Keratinocyte (primary cell): ENCODE measurements at regions not wholly inside any gene's neighbourhood (a gene's known extent, or its start where the extent isn't known, plus 50 kb on each side); places are given as distances from the start of the nearest gene placed in this dataset.

Source experiments
- DNase-seq: peaks from one replicate; pipeline ENCODE4 v3.0.0-alpha.2; 2011; ENCODE audit warnings: low read depth, missing footprints, low spot score
- FAIRE-seq: peaks from 2 replicates; lab custom pipeline; 2011; peaks lifted over from hg19 to GRCh38; lab: Jason Lieb, UNC
- H2AFZ ChIP-seq: 2 replicates; pipeline ENCODE4 v1.6.0; 2012; ENCODE audit warnings: low read length, control low read depth, inconsistent platforms; ENCODE audit not compliant: control insufficient read depth
- H3K27ac ChIP-seq: 2 replicates; pipeline ENCODE4 v1.5.1; 2011; ENCODE audit warnings: low read length; ENCODE audit not compliant: control insufficient read depth, insufficient read depth
- H3K27me3 ChIP-seq: 3 replicates; pipeline ENCODE4 v1.6.0; 2011; ENCODE audit warnings: low read length; ENCODE audit not compliant: control insufficient read depth, insufficient read depth; ENCODE audit errors: extremely low read depth
- H3K36me3 ChIP-seq, 2 experiments: 2 replicates in 1 of 2; 3 replicates in 1 of 2; pipeline ENCODE4 v1.5.1; 2011; ENCODE audit warnings: low read length in 2 of 2, mild to moderate bottlenecking in 1 of 2; ENCODE audit not compliant: control insufficient read depth in 2 of 2, insufficient read depth in 2 of 2; ENCODE audit errors: extremely low read depth in 1 of 2
- H3K4me1 ChIP-seq: 3 replicates; pipeline ENCODE4 v1.5.1; 2011; ENCODE audit warnings: low read length; ENCODE audit not compliant: control insufficient read depth, insufficient read depth; ENCODE audit errors: extremely low read depth
- H3K4me2 ChIP-seq: 3 replicates; pipeline ENCODE4 v1.6.0; 2011; ENCODE audit warnings: low read depth, low read length; ENCODE audit not compliant: control insufficient read depth, insufficient read depth; ENCODE audit errors: extremely low read depth
- H3K4me3 ChIP-seq, 3 experiments: fragments of 200-600 bp in 1 of 3; sonication (generic) in 1 of 3; 2 replicates in 2 of 3; 3 replicates in 1 of 3; pipeline ENCODE4 v1.5.1; 2011 to 2016; ENCODE audit warnings: low read length in 3 of 3, mild to moderate bottlenecking in 3 of 3, control low read depth in 2 of 3, inconsistent platforms in 1 of 3, low read depth in 1 of 3, mixed read lengths in 1 of 3, mixed run types in 1 of 3, moderate library complexity in 1 of 3; ENCODE audit not compliant: control insufficient read depth in 2 of 3, insufficient read depth in 2 of 3; ENCODE audit errors: extremely low read depth in 1 of 3
- H3K79me2 ChIP-seq: 2 replicates; pipeline ENCODE4 v1.6.0; 2012; ENCODE audit warnings: low read length; ENCODE audit not compliant: control insufficient read depth, insufficient read depth
- H3K9ac ChIP-seq: 3 replicates; pipeline ENCODE4 v1.6.0; 2011; ENCODE audit warnings: low read length; ENCODE audit not compliant: control insufficient read depth, insufficient read depth; ENCODE audit errors: extremely low read depth
- H3K9me1 ChIP-seq: 3 replicates; pipeline ENCODE4 v1.6.0; 2011; ENCODE audit warnings: low read length; ENCODE audit not compliant: control insufficient read depth, insufficient read depth; ENCODE audit errors: extremely low read depth
- H3K9me3 ChIP-seq: 2 replicates; pipeline ENCODE4 v1.5.1; 2012; ENCODE audit warnings: low read depth, low read length; ENCODE audit not compliant: control insufficient read depth
- H4K20me1 ChIP-seq: 3 replicates; pipeline ENCODE4 v1.6.0; 2011; ENCODE audit warnings: low read length; ENCODE audit not compliant: control insufficient read depth, insufficient read depth; ENCODE audit errors: extremely low read depth
- CTCF ChIP-seq, 3 experiments: IDR thresholded peaks in 1 of 3; conservative IDR thresholded peaks in 1 of 3; optimal IDR thresholded peaks in 1 of 3; 2 replicates in 2 of 3; 3 replicates in 1 of 3; pipeline versions ENCODE3 to v1.5.1; 2011; ENCODE audit warnings: low read length in 3 of 3, mild to moderate bottlenecking in 3 of 3, moderate library complexity in 2 of 3, control low read depth in 1 of 3, inconsistent platforms in 1 of 3; ENCODE audit not compliant: insufficient read depth in 2 of 3; ENCODE audit errors: extremely low read depth in 1 of 3
- EZH2 ChIP-seq: IDR thresholded peaks from one replicate; pipeline ENCODE4 v1.6.1; 2012; ENCODE audit warnings: inconsistent platforms, mild to moderate bottlenecking, low read length, moderate library complexity
- dilution Hi-C: fragments of 300-500 bp; cut with MboI; formaldehyde crosslinking; loops from one replicate; pipeline ENCODE4 v1.7.0; 2020; ENCODE audit warnings: low sequenced_read_pairs; ENCODE audit not compliant: extremely low pct_ligation_motif_present

GRCh38 chr15:88365124-88365523, 102.1 kb downstream of the MRPL46 start:
- Histone ChIP-seq H3K27me3 (no peaks in the 10 kb centered on the region), H3K4me2 (no peak overlapping the region), H2AFZ (no peak overlapping the region), H3K9me3 (no peaks in the 10 kb centered on the region), H3K4me3 (no peak overlapping the region), H3K9ac (no peak overlapping the region), H3K9me1 (no peaks in the 10 kb centered on the region), H3K4me1 (no peaks in the 10 kb centered on the region), H3K79me2 (no peaks in the 10 kb centered on the region), H4K20me1 (no peaks in the 10 kb centered on the region), H3K36me3 (no peaks in the 10 kb centered on the region), H3K27ac (no peak overlapping the region)
- FAIRE-seq: no peak
- no peak for TF ChIP-seq EZH2
- DNase-seq: no peak
- dilution Hi-C loops: no loop called here

- H3K36me3 ChIP-seq: no peaks in the 10 kb centered on the region
- no peaks in the 10 kb centered on the region for H3K4me1 ChIP-seq
- H3K9me3 ChIP-seq: no peaks in the 10 kb centered on the region
- dilution Hi-C loops: no loop called here
- H2AFZ ChIP-seq: no peak overlapping the region
- no peaks in the 10 kb centered on the region for H3K9me1 ChIP-seq
- no peak overlapping the region for H3K27ac ChIP-seq
- H4K20me1 ChIP-seq: no peaks in the 10 kb centered on the region
- FAIRE-seq: no peak
- no peak overlapping the region for H3K4me2 ChIP-seq
- H3K27me3 ChIP-seq: no peaks in the 10 kb centered on the region
- H3K9ac ChIP-seq: no peak overlapping the region
- H3K79me2 ChIP-seq: no peaks in the 10 kb centered on the region
- DNase-seq: no peak
- no peak overlapping the region for H3K4me3 ChIP-seq
- TF ChIP-seq CTCF (optimal IDR thresholded peaks at IDR 0.05 in 1 of 3, IDR thresholded peaks at IDR 0.05 in 1 of 3, conservative IDR thresholded peaks at IDR 0.05 in 1 of 3; ENCODE audit: extremely low read depth in 1 of 3, insufficient read depth in 2 of 3, low read length in 3 of 3) (no peak), EZH2 (no peak)
Observed at GRCh38 chr15:88348579-88349230, 92.2 kb upstream of the NTRK3 start.

- Histone ChIP-seq H3K79me2 (no peaks in the 10 kb centered on the region), H3K9me1 (no peaks in the 10 kb centered on the region), H4K20me1 (no peaks in the 10 kb centered on the region), H3K27me3 (no peaks in the 10 kb centered on the region), H3K9me3 (no peaks in the 10 kb centered on the region), H3K4me2 (no peak overlapping the region), H3K9ac (no peak overlapping the region), H3K4me1 (no peaks in the 10 kb centered on the region), H3K4me3 (no peak overlapping the region), H2AFZ (no peak overlapping the region), H3K27ac (no peak overlapping the region), H3K36me3 (no peaks in the 10 kb centered on the region)
- dilution Hi-C loops: no loop called here
- DNase-seq: no peak
- TF ChIP-seq EZH2 (no peak), CTCF (optimal IDR thresholded peaks at IDR 0.05 in 1 of 3, IDR thresholded peaks at IDR 0.05 in 1 of 3, conservative IDR thresholded peaks at IDR 0.05 in 1 of 3; ENCODE audit: extremely low read depth in 1 of 3, insufficient read depth in 2 of 3, low read length in 3 of 3) (no peak)
- no peak for FAIRE-seq
Observed at GRCh38 chr15:88345962-88346361, 89.4 kb upstream of the NTRK3 start.
